NB4 (cell line): ENCODE measurements at regions not wholly inside any gene's neighbourhood (a gene's known extent, or its start where the extent isn't known, plus 50 kb on each side); places are given as distances from the start of the nearest gene placed in this dataset.

Experiments
- CTCF ChIP-seq: IDR thresholded peaks from one replicate; pipeline ENCODE4 v1.5.1; 2012; ENCODE audit warnings: low read depth, low read length
- MYC ChIP-seq: IDR thresholded peaks from 2 replicates; pipeline ENCODE4 v1.6.1; 2011; ENCODE audit warnings: low read depth, low read length
- POLR2A ChIP-seq: IDR thresholded peaks from 2 replicates; pipeline ENCODE4 v1.6.1; 2011; ENCODE audit warnings: mild to moderate bottlenecking; ENCODE audit not compliant: insufficient read length; ENCODE audit errors: extremely low read depth
- TF ChIP-seq, protein P1 (sequence below): IDR thresholded peaks from 2 replicates; pipeline ENCODE4 v1.6.1; 2011; ENCODE audit warnings: low read depth, low read length

- TF ChIP-seq CTCF (no peak), MYC (no peak), POLR2A (no peak)
- TF ChIP-seq, protein P1, sequence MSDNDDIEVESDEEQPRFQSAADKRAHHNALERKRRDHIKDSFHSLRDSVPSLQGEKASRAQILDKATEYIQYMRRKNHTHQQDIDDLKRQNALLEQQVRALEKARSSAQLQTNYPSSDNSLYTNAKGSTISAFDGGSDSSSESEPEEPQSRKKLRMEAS, result no peak
Observed at GRCh38 chr9:11962327-11962726, 730.9 kb upstream of the TYRP1 start.
